ENCODE measurements at regions not wholly inside any gene's neighbourhood (a gene's known extent, or its start where the extent isn't known, plus 50 kb on each side); places are given as distances from the start of the nearest gene placed in this dataset.

- H3K27me3 ChIP-seq = no peaks in the 10 kb centered on the region
- H3K9me3 ChIP-seq (ENCODE audit: low read depth) = no peaks in the 10 kb centered on the region
- no peaks in the 10 kb centered on the region for H3K4me1 ChIP-seq (ENCODE audit: low read depth)
- no peaks in the 10 kb centered on the region for H3K36me3 ChIP-seq
- DNase-seq (ENCODE audit: low read depth in 1 of 2, low spot score in 1 of 2) = peak in 1 of 2 donors; percentile 59
- no peak for TF ChIP-seq CTCF (IDR thresholded peaks at IDR 0.05; ENCODE audit: low read depth, low read length)
- H3K27ac ChIP-seq = no peak overlapping the region
- no peak overlapping the region for H3K4me3 ChIP-seq
These were observed 166.7 kb upstream of the SGO1 start for GRCh38 chr3:20352546-20353179.

DNA sequence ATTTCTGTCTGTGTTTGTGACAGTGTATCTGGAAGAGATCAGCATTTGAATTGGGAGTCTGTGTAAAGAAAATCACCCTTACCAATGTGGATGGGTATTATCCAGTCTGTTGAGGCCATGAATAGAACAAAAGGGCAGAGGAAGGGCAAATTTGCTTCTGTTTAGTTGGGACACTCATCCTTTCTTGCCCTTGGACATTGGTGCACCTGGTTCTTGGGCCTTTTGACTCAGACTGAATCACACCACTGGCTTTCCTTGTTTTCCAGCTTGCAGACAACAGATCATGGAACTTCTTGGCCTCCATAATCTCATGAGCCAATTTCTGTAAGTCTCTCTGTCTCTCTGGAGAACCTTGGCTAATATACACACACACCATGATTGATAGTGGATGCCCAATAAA is 164.4 kb upstream of the SGO1 start:
- Histone ChIP-seq H3K27me3 (no peaks in the 10 kb centered on the region), H3K4me3 (no peak overlapping the region), H3K27ac (no peak overlapping the region), H3K36me3 (no peaks in the 10 kb centered on the region), H3K9me3 (ENCODE audit: low read depth) (no peaks in the 10 kb centered on the region), H3K4me1 (ENCODE audit: low read depth) (no peaks in the 10 kb centered on the region)
- DNase-seq (ENCODE audit: low read depth in 1 of 2, low spot score in 1 of 2) = no peak
- TF ChIP-seq CTCF (IDR thresholded peaks at IDR 0.05; ENCODE audit: low read depth, low read length) = no peak

GRCh38 chr3:20346916-20347315 is 160.9 kb upstream of the SGO1 start:
- no peak for DNase-seq (ENCODE audit: low read depth in 1 of 2, low spot score in 1 of 2)
- Histone ChIP-seq H3K9me3 (ENCODE audit: low read depth) (no peaks in the 10 kb centered on the region), H3K27ac (no peak overlapping the region), H3K27me3 (no peaks in the 10 kb centered on the region), H3K4me3 (no peak overlapping the region), H3K4me1 (ENCODE audit: low read depth) (no peaks in the 10 kb centered on the region), H3K36me3 (no peaks in the 10 kb centered on the region)
- TF ChIP-seq CTCF (IDR thresholded peaks at IDR 0.05; ENCODE audit: low read depth, low read length) = no peak

GRCh38 chr3:20346369-20346768 is 160.4 kb upstream of the SGO1 start:
- TF ChIP-seq CTCF (IDR thresholded peaks at IDR 0.05; ENCODE audit: low read depth, low read length) = no peak
- no peaks in the 10 kb centered on the region for H3K27me3 ChIP-seq
- no peaks in the 10 kb centered on the region for H3K4me1 ChIP-seq (ENCODE audit: low read depth)
- DNase-seq (ENCODE audit: low read depth in 1 of 2, low spot score in 1 of 2) = no peak
- no peak overlapping the region for H3K4me3 ChIP-seq
- no peaks in the 10 kb centered on the region for H3K9me3 ChIP-seq (ENCODE audit: low read depth)
- no peaks in the 10 kb centered on the region for H3K36me3 ChIP-seq
- H3K27ac ChIP-seq = no peak overlapping the region

- H3K27ac ChIP-seq = no peak overlapping the region
- no peaks in the 10 kb centered on the region for H3K9me3 ChIP-seq (ENCODE audit: low read depth)
- TF ChIP-seq CTCF (IDR thresholded peaks at IDR 0.05; ENCODE audit: low read depth, low read length) = no peak
- H3K4me1 ChIP-seq (ENCODE audit: low read depth) = no peaks in the 10 kb centered on the region
- H3K36me3 ChIP-seq = no peaks in the 10 kb centered on the region
- no peaks in the 10 kb centered on the region for H3K27me3 ChIP-seq
- no peak for DNase-seq (ENCODE audit: low read depth in 1 of 2, low spot score in 1 of 2)
- H3K4me3 ChIP-seq = no peak overlapping the region
These were observed 158.5 kb upstream of the SGO1 start for GRCh38 chr3:20344400-20344959.
